Breast epithelium (tissue), 3 donors: ENCODE measurements at regions not wholly inside any gene's neighbourhood (a gene's known extent, or its start where the extent isn't known, plus 50 kb on each side); places are given as distances from the start of the nearest gene placed in this dataset.

Source experiments
- POLR2AphosphoS5 ChIP-seq, 3 donors: sonication (generic); formaldehyde crosslinking; IDR thresholded peaks; one replicate each; pipeline ENCODE4 v1.6.1; 2017; ENCODE audit warnings: antibody characterized with exemption in 3 of 3
- TF ChIP-seq, protein P1 (sequence below), 3 donors: fragments of 450-650 bp; IDR thresholded peaks; one replicate each; pipeline ENCODE4 v1.5.1; 2016 to 2017; ENCODE audit warnings: antibody characterized with exemption in 3 of 3, mild to moderate bottlenecking in 3 of 3, moderate library complexity in 3 of 3

DNA sequence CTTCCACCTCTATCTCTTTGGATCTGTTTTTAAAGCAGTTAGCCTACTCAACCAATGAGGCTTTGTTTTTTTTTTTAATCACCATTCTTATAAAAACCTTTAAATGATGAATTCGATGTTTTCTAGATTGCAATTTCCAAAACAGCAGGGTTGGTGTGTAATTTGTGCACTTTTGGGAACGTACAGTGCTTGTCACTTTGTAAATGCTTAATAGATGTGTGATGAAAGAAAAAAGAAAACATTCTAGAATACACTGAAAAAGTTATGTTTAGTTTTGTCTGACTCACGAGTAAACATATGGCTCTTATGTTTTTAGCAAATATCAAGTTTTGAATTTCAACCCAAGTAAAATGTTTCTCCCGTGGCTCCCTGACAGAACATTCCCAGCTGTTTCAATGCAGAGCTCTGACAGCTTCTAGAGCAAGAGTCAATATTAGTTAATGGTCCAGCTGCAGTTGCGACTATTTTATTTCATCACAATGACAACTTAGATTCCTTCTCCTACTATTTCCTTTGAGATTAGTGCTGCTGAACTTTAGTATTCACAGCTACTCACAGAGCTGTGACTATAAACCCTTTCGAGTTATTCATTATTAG is 362.5 kb upstream of the ADAMTS5 start:
- TF ChIP-seq, protein P1, sequence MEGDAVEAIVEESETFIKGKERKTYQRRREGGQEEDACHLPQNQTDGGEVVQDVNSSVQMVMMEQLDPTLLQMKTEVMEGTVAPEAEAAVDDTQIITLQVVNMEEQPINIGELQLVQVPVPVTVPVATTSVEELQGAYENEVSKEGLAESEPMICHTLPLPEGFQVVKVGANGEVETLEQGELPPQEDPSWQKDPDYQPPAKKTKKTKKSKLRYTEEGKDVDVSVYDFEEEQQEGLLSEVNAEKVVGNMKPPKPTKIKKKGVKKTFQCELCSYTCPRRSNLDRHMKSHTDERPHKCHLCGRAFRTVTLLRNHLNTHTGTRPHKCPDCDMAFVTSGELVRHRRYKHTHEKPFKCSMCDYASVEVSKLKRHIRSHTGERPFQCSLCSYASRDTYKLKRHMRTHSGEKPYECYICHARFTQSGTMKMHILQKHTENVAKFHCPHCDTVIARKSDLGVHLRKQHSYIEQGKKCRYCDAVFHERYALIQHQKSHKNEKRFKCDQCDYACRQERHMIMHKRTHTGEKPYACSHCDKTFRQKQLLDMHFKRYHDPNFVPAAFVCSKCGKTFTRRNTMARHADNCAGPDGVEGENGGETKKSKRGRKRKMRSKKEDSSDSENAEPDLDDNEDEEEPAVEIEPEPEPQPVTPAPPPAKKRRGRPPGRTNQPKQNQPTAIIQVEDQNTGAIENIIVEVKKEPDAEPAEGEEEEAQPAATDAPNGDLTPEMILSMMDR (IDR thresholded peaks at IDR 0.05) = no peak
- TF ChIP-seq POLR2AphosphoS5 (IDR thresholded peaks at IDR 0.05) = no peak
